ENCODE measurements at regions not wholly inside any gene's neighbourhood (a gene's known extent, or its start where the extent isn't known, plus 50 kb on each side); places are given as distances from the start of the nearest gene placed in this dataset.
A peak's percentile ranks its signal among the peaks of the same experiment; 100 is the strongest.
"Not testable (repeated sequence)": the region's sequence is repeated elsewhere in the genome, so short reads cannot be mapped to it uniquely, and the experiment has no call there.

DNA sequence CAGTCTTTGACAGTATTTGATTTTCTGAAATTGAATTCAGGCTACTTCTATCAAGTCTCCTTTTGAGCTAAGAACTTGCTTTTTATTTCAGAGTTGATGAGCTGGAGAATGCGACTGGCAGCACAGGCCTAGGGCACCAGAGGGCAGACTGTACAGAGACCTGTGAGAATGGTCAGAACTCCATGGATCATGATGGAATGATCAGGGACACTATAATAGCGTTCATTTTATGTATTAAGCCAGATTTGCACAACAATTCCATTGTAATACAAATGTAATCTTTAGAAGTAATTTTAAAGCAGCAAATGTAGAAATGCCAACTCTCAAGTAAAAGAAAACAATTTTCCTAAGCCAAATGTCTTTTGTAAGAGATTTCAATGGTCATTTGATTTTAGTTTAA, 902.4 kb downstream of the NR2F1-AS1 start:
- no peak for DNase-seq

DNA sequence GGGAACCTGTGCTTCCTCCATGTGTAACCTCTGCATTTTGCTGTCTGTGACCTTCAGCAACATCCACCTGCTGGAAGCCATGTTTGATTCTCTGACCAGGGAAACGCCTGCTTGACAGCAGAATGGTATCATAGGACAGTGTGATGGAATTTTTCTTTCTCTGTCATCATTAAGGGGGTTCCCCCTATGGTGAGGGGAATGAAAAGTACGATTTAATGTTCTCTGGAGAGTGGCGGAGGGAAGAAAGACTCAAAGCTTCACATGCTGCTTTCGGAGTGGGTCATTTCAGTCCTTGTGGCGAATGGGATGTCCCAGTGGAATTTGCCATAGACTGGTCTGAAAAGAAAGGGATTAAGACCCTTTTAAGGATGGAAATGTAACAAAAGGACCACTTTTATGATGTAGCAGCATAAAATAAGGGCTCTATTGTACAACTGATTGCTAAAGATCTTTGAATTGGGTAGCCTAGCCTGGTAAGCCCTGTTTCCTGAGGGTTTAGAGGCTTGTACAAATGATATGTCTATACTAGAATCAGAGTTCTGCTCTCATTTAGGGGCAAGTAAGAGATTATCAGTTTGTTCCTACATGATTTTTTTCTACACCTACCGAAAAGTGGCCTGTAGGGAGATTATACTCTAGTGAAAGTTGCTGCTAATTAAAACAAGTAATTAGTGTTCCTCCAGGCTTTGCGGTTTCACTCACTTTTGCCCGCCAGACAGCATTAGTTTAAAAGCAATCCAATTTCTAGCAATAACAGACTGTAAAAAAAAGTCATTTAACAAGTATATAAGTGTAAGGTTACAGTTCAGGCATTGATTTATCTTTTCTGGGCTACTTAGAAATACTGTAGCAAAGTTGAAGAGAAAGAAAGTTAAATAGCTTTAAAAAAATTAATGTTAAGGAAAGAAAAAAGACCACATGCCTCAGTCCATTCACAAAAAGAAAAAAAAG, 904.5 kb downstream of the NR2F1-AS1 start:
- no peak for DNase-seq

DNA sequence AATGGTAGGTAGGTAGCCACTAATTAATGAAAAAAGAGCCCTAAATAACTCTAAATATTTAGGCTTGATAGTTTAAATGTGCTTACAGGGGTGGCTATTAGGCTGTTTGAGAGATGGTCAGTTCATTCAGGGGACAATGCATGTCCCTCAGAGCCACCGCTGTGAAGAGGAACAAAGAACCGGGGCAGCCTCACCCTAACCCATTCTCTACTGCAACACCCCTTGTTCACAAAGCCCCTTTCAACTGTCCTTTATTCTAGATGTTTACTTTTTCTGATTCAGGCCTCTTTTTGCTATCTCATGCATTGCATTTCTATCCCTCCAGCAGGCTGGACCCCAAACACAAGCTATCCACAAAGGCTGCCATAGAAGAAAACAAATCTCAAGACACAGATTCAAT, 906.7 kb downstream of the NR2F1-AS1 start:
- no peak for DNase-seq

DNA sequence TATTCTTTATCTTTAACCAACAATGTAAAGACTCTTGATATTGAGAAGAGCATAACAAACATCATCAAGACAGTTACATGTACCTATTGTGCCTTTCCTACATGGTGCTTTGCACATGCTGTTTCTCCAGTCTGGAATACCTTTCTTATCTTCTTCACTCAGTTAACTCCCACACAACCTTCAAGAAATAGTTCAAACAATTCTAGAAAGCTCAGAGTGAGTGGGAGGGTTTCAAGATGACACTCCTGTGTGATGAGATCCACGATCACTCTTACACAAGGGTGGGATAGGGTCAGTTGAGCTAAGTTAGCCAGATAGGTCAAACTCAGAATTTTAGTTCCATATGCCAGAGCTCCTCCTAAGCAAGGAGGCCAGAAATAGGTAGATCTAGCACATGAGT, 915.5 kb downstream of the NR2F1-AS1 start:
- no peak for DNase-seq

DNA sequence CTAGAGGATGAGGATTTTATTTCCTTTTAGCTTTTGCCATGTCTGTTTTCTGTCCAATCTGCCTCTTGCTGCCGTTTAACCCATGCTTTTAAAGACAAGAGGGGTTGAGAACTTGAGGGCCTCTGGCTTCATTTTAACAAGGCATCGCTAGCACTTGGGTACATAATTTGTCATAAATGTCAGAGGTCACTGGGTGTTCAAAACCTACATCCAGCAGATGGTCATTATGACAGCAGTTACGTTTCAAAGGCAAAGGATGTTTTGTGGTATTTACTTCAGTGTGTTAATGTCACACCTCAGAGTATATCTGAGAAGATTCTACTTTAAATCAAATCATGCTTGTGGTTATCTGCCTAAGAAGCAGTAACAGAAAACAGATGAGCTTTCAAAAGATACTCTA, 918.3 kb downstream of the NR2F1-AS1 start:
- DNase-seq, result no peak

DNA sequence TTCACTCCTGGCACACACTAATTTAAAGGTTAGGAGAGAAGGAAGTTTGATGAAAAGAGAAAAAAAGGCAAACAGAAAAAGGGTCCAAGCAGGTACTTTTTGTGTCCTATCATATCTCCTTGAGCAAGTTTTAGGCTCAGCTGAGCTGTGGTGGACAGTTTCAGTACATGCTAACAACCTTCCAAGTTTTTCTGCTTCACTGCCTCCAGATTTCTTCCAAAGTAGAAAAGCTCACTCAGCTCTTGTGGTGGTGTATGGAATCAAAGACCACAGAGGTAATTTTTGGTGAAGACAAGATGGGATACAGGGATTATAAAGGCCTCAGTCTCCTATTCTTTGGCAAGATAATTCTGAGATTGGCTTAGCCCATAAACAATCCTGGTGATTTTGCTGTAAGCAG, 921.8 kb downstream of the NR2F1-AS1 start:
- DNase-seq, result no peak

DNA sequence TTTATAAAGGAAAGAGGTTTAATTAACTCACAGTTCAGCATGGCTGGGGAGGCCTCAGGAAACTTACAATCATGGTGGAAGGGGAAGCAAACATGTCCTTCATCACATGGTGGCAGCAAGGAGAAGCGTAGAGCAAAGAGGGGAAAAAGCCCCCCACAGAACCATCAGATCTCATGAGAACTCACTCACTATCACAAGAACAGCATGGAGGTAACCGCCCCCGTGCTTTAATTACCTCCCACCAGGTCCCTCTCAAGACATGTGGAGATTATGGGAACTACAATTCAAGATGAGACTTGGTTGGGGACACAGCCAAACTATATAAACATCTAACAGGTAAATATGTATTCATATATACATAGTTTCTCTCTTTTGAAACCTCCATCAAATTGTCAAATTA, 926.4 kb downstream of the NR2F1-AS1 start:
- not testable (repeated sequence) for DNase-seq

DNA sequence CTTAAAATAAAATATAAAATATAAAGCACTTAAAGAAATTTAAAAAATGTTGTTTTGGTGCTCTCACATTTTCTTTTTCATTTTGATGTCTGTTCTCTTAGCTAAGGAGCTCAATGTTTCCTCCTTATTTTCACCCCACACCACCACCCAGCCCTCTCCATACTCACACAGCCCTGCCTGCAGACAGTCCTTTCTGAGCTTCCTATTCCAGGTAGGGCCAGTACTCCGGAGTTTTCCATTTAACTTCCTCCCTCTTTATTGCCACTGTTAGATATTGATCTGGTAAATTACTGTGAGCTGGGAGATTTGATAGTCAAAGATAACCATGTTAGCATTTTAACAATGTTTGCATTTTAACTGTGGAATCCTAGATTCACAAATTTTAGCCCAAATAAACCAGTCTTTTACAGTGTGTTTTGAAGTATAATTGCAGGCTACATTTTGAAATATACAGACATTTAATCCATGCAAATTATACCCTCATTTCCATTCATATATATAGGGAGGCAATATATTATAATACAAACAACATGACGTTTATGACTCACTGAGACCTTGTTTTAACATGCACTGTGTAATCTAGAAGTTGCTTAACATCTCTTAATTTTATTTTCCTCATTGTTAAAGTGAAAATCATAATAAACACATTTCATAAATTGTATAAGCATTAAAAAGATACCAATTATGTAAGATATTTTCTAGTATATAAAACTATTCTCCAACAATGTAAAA, 927.1 kb downstream of the NR2F1-AS1 start:
- DNase-seq, result no peak

DNA sequence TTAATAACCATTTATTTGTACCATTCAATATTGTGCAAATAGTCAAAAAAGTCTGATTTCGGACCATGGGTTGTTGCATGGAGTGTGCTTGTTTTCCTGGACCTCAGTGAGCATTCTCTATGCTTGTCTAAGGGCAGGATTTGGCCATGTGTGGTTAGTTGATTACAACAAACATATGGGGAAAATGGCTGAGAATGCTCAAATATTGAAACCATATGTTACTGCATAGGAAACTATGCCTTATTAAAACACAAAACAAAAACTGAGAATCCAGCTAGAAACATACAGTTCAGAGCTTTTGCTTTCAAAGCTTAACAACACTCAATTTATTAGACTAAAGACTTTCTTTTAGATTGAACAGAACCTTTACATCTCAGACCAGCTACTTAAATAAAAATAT, 928.3 kb downstream of the NR2F1-AS1 start:
- peak; percentile 84 for DNase-seq

DNA sequence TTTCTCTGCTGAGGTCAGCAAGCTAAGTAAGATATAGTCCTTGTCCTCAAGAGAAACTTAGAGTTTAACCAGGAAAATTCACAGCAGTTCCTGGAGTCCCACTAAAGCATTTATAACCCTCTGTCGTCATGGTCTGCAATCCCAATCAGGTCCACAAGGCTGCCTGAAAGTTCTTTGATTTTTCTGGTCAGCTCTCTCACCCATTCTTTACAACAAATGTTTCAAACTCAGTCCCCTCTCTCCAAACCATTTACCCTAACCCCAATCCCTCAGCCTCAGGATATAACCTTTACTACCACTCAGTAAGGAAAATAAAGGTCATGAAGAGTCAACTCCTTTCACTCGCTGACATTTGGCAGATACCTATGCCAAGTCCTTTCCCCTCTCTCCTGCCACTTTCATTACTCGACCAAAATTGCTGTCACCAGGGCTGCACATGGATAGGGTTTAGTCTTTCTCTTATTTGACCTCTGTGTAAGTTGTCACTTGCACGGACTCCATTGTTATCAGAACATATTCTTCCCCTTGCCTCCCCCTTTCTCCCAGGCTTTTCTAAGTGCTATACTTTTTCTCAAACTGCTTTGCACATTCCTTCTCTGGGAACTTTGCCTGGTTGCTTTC, 936.6 kb downstream of the NR2F1-AS1 start:
- DNase-seq, result no peak

DNA sequence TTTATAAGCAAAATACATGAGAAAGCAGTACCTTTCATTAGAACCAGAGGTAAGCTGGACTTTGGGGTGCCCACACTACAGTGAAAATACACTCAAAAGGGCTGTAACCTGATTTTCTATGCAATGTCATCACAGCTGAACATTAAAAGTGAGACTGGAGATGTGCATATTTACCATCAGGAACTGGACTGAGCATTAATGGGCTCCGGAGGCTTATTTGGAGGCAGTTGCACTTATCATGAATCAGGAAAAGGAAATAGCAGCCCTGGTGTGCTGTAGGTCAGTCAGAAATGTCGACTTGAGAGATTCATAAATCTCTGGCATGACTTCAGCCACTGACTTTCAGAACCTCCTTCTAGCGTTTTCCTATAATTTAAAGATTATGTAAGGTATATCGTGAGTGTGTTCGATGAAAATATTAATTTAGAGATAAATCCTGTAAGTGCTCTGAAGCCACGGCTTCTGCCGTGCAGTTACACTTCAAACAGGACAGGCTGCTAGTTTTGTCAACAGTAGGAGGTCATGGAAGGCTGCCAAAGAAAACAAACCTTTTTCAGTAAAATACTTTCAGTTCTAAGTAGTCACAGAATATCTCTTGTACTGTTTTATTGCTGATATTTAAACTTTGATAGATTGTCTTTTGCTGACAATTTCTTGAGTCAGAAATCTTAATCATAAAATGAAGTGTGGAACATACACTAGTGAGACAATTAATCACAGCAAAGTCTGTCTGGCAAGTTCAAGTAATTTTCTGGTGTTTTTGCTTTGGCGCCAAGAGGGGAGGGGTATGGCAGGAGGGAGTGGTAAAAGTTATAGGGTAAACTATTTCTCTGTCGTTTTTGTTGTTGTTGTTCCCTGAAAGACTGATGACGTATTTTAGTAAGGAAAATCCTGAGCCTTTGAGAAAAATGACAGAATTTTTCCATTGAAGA, 939.7 kb downstream of the NR2F1-AS1 start:
- DNase-seq, result peak; percentile 78

DNA sequence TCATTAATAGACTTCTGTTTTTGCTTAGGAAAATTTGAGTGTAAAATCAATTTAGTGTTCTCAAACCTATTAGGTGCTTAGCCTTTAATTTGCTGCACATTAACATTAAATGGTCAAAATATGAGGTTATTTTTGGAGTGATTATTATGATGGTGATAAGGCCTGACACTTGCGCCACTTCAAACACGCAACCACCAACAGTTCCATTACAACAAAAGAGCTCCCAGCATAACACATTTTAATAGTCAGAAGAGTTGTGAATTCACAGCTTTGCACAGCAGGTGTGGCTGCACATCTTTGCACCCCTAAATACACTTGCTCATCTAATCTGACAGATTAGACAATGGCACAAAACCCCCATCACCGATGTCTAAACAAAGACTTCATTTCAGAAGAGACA, 940.7 kb downstream of the NR2F1-AS1 start:
- DNase-seq, result no peak

DNA sequence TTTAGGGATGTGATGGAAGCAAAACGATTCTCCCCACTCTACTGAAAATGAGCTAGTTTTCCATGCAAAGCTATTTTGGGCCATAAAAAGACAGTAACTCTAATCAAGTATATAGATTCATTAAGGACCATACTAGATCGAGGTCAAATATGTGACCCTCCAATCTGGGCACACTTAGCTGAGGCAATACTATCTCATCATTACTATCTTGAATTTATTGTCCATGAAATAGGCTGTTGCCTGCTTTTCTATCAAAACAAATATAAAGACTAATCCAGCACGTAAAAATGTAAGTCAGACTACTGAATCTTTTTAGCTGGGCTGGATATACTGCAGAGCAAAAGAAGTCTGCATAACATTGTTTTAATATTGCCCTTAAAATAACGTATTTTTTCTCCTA, 943.1 kb downstream of the NR2F1-AS1 start:
- DNase-seq, result no peak

DNA sequence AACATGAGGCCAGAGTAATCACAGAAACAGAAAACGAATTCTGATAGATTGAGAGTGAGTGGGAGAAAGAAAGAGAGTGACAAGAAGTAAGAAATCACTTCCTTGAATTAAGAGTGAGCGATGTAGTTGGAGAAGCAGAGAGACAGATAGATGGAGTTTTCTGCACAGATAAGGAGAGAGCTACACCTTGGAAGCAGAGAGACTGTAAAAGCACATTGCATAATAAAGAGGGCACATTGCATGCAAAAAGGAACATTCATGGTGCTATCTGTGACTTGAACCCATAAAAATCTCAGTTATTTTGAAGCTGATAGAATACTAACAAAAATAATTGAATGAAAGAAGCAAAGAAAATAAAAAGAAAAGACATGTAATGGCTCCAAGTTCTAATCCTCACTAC, 943.8 kb downstream of the NR2F1-AS1 start:
- DNase-seq, result no peak

DNA sequence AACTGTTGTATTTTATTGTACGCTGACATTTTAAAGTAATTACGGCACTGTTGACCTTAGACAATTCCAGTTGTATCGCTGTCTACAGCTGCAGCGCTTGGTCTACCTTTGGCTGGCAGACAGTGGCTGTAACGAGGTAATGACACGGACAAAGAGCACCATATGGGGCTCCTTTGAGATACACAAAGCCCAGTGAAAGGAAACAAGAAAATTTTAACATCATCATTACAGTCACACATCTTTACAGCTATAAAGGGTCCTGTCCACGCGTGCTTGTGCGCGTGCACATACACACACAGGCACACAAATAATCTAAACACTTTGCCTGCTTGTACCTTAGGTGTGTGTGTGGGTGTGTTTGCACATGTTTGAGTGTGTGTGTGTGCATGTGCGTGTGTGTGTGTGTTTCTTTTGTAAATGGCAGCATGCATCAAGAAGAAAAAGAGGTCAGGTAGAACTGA, 946.0 kb downstream of the NR2F1-AS1 start:
- DNase-seq, result no peak

DNA sequence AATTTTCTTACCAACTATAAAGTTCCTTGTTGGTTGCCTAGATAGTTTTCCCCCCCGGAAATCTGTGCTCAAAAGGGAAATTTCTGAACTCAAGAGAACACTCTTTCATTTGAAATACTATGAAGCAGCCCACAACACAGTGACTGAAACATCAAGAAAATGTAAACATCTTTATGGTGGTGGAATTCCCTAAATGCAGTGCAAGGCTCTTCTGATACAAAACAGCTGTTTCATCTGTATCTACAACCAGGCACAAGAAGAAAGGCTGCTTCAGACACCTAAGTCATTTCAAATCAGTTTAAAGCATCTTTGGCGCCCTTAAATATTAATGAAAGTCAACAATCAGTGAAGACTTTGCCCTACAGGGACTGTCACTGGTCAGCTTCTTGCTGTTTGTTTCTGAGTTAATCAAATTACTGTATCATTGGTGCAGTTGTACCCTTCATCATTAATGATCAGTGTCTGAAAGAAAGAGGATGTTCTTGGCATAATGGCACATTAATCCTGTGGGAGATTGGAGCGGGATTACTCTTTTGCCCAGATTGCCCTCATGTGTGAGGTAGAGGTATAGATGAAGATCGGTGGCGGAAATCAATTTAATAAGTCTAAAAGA, 947.0 kb downstream of the NR2F1-AS1 start:
- peak; percentile 17 for DNase-seq

DNA sequence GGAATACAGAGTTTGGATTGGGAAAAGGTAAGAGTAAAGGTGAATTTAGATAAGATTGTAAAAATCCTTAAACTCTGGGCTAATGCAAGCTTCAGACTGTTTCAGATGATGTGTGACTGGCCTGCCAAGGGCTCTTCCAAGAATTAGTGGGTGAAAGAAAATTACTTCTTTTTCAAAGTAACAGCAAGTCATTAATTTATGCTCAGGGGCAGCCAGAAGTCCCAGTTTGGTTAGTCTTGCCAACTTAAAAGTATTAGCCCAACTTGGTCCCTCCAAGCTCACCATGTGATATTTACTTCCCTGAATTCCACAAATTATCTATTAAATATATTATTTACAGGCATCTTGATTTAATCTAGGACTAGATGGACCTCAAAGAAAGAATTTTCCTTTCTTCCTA, 947.8 kb downstream of the NR2F1-AS1 start:
- DNase-seq, result no peak

DNA sequence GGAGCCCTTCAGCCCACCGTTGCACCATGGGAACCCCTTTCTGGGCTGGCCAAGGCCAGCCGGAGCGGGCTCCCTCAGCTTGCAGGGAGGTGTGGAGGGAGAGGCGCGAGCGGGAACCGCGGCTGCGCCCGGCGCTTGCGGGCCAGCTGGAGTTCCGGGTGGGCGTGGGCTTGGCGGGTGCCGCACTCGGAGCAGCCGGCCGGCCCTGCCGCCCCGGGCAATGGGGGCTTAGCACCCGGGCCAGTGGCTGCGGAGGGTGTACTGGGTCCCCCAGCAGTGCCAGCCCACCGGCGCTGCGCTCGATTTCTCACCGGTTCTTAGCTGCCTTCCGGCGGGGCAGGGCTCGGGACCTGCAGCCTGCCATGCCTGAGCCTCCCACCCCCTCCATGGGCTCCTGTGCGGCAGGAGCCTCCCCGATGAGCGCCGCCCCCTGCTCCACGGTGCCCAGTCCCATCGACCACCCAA, 949.8 kb downstream of the NR2F1-AS1 start:
- DNase-seq, result not testable (repeated sequence)

DNA sequence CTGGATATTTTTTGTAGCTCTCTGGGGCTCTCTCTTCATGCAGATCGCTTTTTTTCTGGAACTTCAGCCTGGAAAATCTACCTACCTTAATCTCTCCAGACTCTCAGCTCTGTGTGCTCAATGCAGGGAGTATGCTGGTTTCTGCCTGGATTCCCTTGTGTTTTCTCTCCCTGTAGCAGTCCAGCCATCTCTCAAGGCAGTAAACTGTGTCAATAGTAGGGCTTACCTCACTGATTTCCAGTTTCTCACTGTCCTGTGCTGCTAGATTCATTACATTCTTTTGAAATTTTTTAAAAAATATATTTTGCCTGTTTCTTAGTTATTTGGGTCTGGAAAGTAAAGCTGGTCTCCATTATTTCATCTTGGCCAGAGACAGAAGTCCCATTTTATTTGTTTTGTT, 951.4 kb downstream of the NR2F1-AS1 start:
- DNase-seq, result no peak

DNA sequence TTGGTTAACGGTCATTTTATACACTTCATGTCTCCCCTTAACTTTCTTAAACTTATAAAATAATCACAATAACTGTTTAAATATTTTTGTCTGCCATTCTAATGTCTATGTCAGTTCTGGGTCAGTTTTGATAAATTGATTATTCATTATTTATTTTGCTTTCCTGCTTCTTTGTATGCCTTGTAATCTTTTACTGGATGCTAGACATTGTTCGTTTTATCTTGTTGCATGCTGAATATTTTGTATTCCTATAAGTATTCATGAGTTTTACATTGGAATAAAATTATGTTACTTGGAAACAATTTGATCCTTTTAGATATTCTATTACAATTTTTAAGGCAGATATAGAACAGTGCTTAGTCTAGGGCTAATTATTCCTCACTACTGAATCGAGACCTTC, 952.0 kb downstream of the NR2F1-AS1 start:
- DNase-seq, result no peak

DNA sequence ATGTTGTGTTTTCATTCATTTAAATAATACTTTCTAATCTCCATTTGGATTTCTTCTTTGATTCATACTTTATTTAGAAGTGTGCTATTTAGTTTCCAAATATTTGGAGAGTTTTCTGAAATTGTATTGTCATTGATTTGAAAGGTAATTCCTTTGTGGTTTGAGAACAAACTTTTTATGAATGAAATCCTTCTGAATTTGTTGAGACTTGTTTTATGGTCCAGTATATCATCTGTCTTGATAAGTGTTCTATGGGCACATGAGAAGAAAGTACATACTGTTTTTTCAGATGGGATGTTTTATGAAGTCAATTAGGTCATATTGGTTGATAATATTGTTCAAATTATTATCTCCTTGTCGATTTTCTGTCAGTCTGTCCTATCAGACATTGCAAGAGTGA, 953.8 kb downstream of the NR2F1-AS1 start:
- DNase-seq, result no peak

DNA sequence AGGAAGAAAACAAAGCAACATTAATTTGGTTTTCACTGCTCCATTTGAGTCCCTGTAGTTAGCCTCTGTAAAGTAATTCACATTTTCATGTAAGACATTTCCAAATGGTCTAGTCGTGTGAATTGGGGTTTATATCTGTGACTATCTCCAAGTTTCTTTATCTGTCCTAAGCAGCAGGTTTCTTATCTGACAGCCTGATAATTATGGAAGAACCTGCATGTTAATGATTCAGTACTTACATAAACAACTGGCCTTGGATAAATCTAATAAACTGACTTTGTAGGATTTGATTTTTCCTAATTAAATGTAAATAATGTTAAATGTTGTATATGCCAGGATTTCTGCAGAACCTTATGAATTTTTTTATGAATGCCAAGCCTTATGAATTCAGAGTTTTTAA, 964.9 kb downstream of the NR2F1-AS1 start:
- no peak for DNase-seq

Data from fibroblast of skin of scalp (primary cell).